Mesothelial cell of epicardium (in vitro differentiated cells): ENCODE measurements at regions not wholly inside any gene's neighbourhood (a gene's known extent, or its start where the extent isn't known, plus 50 kb on each side); places are given as distances from the start of the nearest gene placed in this dataset.

Experiments
- DNase-seq, 2 experiments: peaks; one replicate each; pipeline ENCODE4 v3.0.0; 2021; ENCODE audit warnings: low spot score in 2 of 2; ENCODE audit not compliant: unreplicated experiment in 2 of 2
- H3K27ac Mint-ChIP-seq: 2 replicates; pipeline ENCODE4 v1.8.0; 2021; ENCODE audit warnings: mixed read lengths
- H3K27me3 Mint-ChIP-seq: 2 replicates; pipeline ENCODE4 v1.8.0; 2021; ENCODE audit warnings: low read depth, mixed read lengths
- H3K36me3 Mint-ChIP-seq: 2 replicates; pipeline ENCODE4 v1.8.0; 2021; ENCODE audit warnings: mixed read lengths
- H3K4me1 Mint-ChIP-seq: 2 replicates; pipeline ENCODE4 v1.8.0; 2021; ENCODE audit warnings: mixed read lengths
- H3K4me3 Mint-ChIP-seq: 2 replicates; pipeline ENCODE4 v1.8.0; 2021; ENCODE audit warnings: mild to moderate bottlenecking, moderate library complexity, mixed read lengths
- H3K9me3 Mint-ChIP-seq: 2 replicates; pipeline ENCODE4 v1.8.0; 2021; ENCODE audit warnings: mixed read lengths
- CTCF ChIP-seq: fragments of 200-600 bp; sonication (generic); IDR thresholded peaks from one replicate; pipeline ENCODE4 v1.5.0; 2021; ENCODE audit warnings: antibody characterized with exemption; ENCODE audit not compliant: unreplicated experiment

- no peaks in the 10 kb centered on the region for H3K27me3 Mint-ChIP-seq
Measured at GRCh38 chr10:121265360-121266123, 332.7 kb downstream of the FGFR2 start.

GRCh38 chr10:121266370-121266769 lies 331.9 kb downstream of the FGFR2 start:
- H3K27me3 Mint-ChIP-seq = no peaks in the 10 kb centered on the region
- no peaks in the 10 kb centered on the region for H3K9me3 Mint-ChIP-seq
- no peaks in the 10 kb centered on the region for H3K36me3 Mint-ChIP-seq
- no peak overlapping the region for H3K4me3 Mint-ChIP-seq
- H3K4me1 Mint-ChIP-seq = peaks cover 31% of the 10 kb centered on the region
- no peak for TF ChIP-seq CTCF
- no peak for DNase-seq
- H3K27ac Mint-ChIP-seq = no peak overlapping the region

More at GRCh38 chr10:121265360-121266123, 332.7 kb downstream of the FGFR2 start:
- Mint-ChIP-seq H3K4me3 (no peak overlapping the region), H3K4me1 (peaks cover 31% of the 10 kb centered on the region), H3K27ac (no peak overlapping the region), H3K36me3 (no peaks in the 10 kb centered on the region), H3K9me3 (no peaks in the 10 kb centered on the region)
- DNase-seq = no peak
- TF ChIP-seq CTCF = no peak

GRCh38 chr10:121267236-121268003 lies 330.8 kb downstream of the FGFR2 start:
- Mint-ChIP-seq H3K9me3 (no peaks in the 10 kb centered on the region), H3K27ac (no peak overlapping the region), H3K4me1 (peaks cover 29% of the 10 kb centered on the region), H3K4me3 (no peak overlapping the region), H3K36me3 (no peaks in the 10 kb centered on the region), H3K27me3 (no peaks in the 10 kb centered on the region)
- no peak for DNase-seq
- TF ChIP-seq CTCF = no peak

- DNase-seq = no peak
- Mint-ChIP-seq H3K4me3 (no peak overlapping the region), H3K36me3 (no peaks in the 10 kb centered on the region), H3K9me3 (no peaks in the 10 kb centered on the region), H3K27ac (no peak overlapping the region), H3K4me1 (peaks cover 23% of the 10 kb centered on the region), H3K27me3 (no peaks in the 10 kb centered on the region)
- TF ChIP-seq CTCF = no peak
Measured at GRCh38 chr10:121268363-121268762, 329.9 kb downstream of the FGFR2 start.

- Mint-ChIP-seq H3K27ac (no peak overlapping the region), H3K4me3 (no peak overlapping the region), H3K36me3 (no peaks in the 10 kb centered on the region), H3K27me3 (no peaks in the 10 kb centered on the region), H3K4me1 (peaks cover 18% of the 10 kb centered on the region), H3K9me3 (no peaks in the 10 kb centered on the region)
- TF ChIP-seq CTCF = no peak
- DNase-seq = no peak
Measured at GRCh38 chr10:121268863-121269432, 329.3 kb downstream of the FGFR2 start.
